ENCODE measurements at regions not wholly inside any gene's neighbourhood (a gene's known extent, or its start where the extent isn't known, plus 50 kb on each side); places are given as distances from the start of the nearest gene placed in this dataset.
A peak's percentile ranks its signal among the peaks of the same experiment; 100 is the strongest.

- in situ Hi-C loops (cut with HindIII; ENCODE audit: low sequenced_read_pairs) = no loop called here
- DNase-seq (ENCODE audit: low spot score) = no peak
Measured at GRCh38 chr6:140604786-140605185, 1230.3 kb upstream of the CITED2 start.

GRCh38 chr6:140602431-140603248 is 1228.2 kb upstream of the CITED2 start:
- in situ Hi-C loops (cut with HindIII; ENCODE audit: low sequenced_read_pairs) = no loop called here
- DNase-seq (ENCODE audit: low spot score) = no peak

GRCh38 chr6:140601021-140601808 is 1226.8 kb upstream of the CITED2 start:
- no peak for DNase-seq (ENCODE audit: low spot score)
- in situ Hi-C loops (cut with HindIII; ENCODE audit: low sequenced_read_pairs) = no loop called here

- in situ Hi-C loops (cut with HindIII; ENCODE audit: low sequenced_read_pairs) = no loop called here
- no peak for DNase-seq (ENCODE audit: low spot score)
Measured at GRCh38 chr6:140599916-140600315, 1225.5 kb upstream of the CITED2 start.

GRCh38 chr6:140597181-140597580 is 1222.7 kb upstream of the CITED2 start:
- in situ Hi-C loops (cut with HindIII; ENCODE audit: low sequenced_read_pairs) = no loop called here
- DNase-seq (ENCODE audit: low spot score) = no peak

GRCh38 chr6:140594806-140595128 is 1220.3 kb upstream of the CITED2 start:
- DNase-seq (ENCODE audit: low spot score) = no peak
- in situ Hi-C loops (cut with HindIII; ENCODE audit: low sequenced_read_pairs) = no loop called here

GRCh38 chr6:140592877-140593276 is 1218.4 kb upstream of the CITED2 start:
- DNase-seq (ENCODE audit: low spot score) = no peak
- in situ Hi-C loops (cut with HindIII; ENCODE audit: low sequenced_read_pairs) = no loop called here

GRCh38 chr6:140590641-140591040 is 1216.2 kb upstream of the CITED2 start:
- DNase-seq (ENCODE audit: low spot score) = no peak
- in situ Hi-C loops (cut with HindIII; ENCODE audit: low sequenced_read_pairs) = no loop called here

GRCh38 chr6:140586426-140587061 is 1212.1 kb upstream of the CITED2 start:
- no peak for DNase-seq (ENCODE audit: low spot score)
- in situ Hi-C loops (cut with HindIII; ENCODE audit: low sequenced_read_pairs) = no loop called here

- in situ Hi-C loops (cut with HindIII; ENCODE audit: low sequenced_read_pairs) = no loop called here
- no peak for DNase-seq (ENCODE audit: low spot score)
Measured at GRCh38 chr6:140581601-140582000, 1207.2 kb upstream of the CITED2 start.

- in situ Hi-C loops (cut with HindIII; ENCODE audit: low sequenced_read_pairs) = no loop called here
- no peak for DNase-seq (ENCODE audit: low spot score)
Measured at GRCh38 chr6:140579918-140580317, 1205.5 kb upstream of the CITED2 start.

- in situ Hi-C loops (cut with HindIII; ENCODE audit: low sequenced_read_pairs) = no loop called here
- peak; percentile 21 for DNase-seq (ENCODE audit: low spot score)
Measured at GRCh38 chr6:140576004-140576555, 1201.6 kb upstream of the CITED2 start.

GRCh38 chr6:140572867-140573266 is 1198.4 kb upstream of the CITED2 start:
- in situ Hi-C loops (cut with HindIII; ENCODE audit: low sequenced_read_pairs) = no loop called here

GRCh38 chr6:140572129-140572528 is 1197.7 kb upstream of the CITED2 start:
- in situ Hi-C loops (cut with HindIII; ENCODE audit: low sequenced_read_pairs) = no loop called here

More at GRCh38 chr6:140572867-140573266, 1198.4 kb upstream of the CITED2 start:
- no peak for DNase-seq (ENCODE audit: low spot score)

GRCh38 chr6:140571145-140571544 is 1196.7 kb upstream of the CITED2 start:
- no peak for DNase-seq (ENCODE audit: low spot score)
- in situ Hi-C loops (cut with HindIII; ENCODE audit: low sequenced_read_pairs) = no loop called here

More at GRCh38 chr6:140572129-140572528, 1197.7 kb upstream of the CITED2 start:
- DNase-seq (ENCODE audit: low spot score) = peak; percentile 13

GRCh38 chr6:140567466-140567865 is 1193.0 kb upstream of the CITED2 start:
- in situ Hi-C loops (cut with HindIII; ENCODE audit: low sequenced_read_pairs) = no loop called here
- DNase-seq (ENCODE audit: low spot score) = no peak

- DNase-seq (ENCODE audit: low spot score) = no peak
- in situ Hi-C loops (cut with HindIII; ENCODE audit: low sequenced_read_pairs) = no loop called here
Measured at GRCh38 chr6:140566781-140567277, 1192.4 kb upstream of the CITED2 start.

- in situ Hi-C loops (cut with HindIII; ENCODE audit: low sequenced_read_pairs) = no loop called here
- DNase-seq (ENCODE audit: low spot score) = no peak
Measured at GRCh38 chr6:140563728-140564127, 1189.3 kb upstream of the CITED2 start.

GRCh38 chr6:140561701-140562100 is 1187.3 kb upstream of the CITED2 start:
- in situ Hi-C loops (cut with HindIII; ENCODE audit: low sequenced_read_pairs) = no loop called here

GRCh38 chr6:140560671-140561070 is 1186.2 kb upstream of the CITED2 start:
- in situ Hi-C loops (cut with HindIII; ENCODE audit: low sequenced_read_pairs) = no loop called here

More at GRCh38 chr6:140561701-140562100, 1187.3 kb upstream of the CITED2 start:
- DNase-seq (ENCODE audit: low spot score) = no peak

More at GRCh38 chr6:140560671-140561070, 1186.2 kb upstream of the CITED2 start:
- DNase-seq (ENCODE audit: low spot score) = no peak
